GM21786 (cell line): ENCODE measurements at regions not wholly inside any gene's neighbourhood (a gene's known extent, or its start where the extent isn't known, plus 50 kb on each side); places are given as distances from the start of the nearest gene placed in this dataset.

Source experiments
- ATAC-seq: cut with Tn5 transposase; IDR thresholded peaks from one replicate; pipeline ENCODE4 v1.9.1; 2021; ENCODE audit not compliant: unreplicated experiment

- no peak for ATAC-seq
Observed at GRCh38 chrX:95029571-95029970, 1355.6 kb downstream of the FAM133A start.

- ATAC-seq = peak; percentile 71
Observed at GRCh38 chrX:95040104-95040503, 1366.1 kb downstream of the FAM133A start.

DNA sequence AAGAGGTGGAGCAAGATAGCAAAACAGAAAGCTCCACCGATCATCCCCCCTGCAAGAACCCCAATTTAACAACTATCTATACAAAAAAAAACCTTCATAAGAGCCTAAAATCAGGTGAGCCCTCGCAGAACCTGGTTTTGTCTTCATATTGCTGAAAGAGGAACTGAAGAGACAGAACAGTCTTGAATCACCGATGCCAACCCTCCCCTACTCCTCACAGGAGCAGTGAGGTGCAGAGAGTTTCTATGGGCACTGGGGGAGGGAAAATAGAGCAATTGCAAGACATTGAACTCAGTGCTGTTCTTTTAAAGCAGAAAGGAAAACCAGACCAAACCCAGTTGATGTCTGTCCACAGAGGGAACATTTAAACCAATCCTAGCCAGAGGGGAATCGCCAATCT lies 1370.3 kb downstream of the FAM133A start:
- peak; percentile 56 for ATAC-seq

DNA sequence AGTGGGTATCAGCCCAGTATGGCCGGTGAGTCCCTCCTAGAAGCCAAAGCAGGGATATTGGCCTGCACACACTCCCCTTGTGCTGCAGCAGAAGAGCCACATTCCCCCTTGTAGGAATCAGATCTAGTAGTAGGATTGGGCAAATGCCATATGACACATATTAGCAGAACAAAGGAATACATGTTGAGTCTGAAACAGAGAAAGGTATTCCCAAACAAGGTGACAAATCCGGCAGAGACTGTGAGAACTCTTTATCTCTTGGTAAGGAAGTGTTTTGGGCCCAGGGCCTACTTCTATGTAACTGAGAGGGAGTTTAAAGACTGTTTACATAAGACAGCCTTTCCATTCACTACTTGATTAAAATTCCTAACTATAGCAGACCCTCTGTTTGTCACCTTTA lies 1382.0 kb downstream of the FAM133A start:
- no peak for ATAC-seq

- ATAC-seq = no peak
Observed at GRCh38 chrX:95056901-95057300, 1382.9 kb downstream of the FAM133A start.

- ATAC-seq = no peak
Observed at GRCh38 chrX:95057341-95057740, 1383.3 kb downstream of the FAM133A start.

DNA sequence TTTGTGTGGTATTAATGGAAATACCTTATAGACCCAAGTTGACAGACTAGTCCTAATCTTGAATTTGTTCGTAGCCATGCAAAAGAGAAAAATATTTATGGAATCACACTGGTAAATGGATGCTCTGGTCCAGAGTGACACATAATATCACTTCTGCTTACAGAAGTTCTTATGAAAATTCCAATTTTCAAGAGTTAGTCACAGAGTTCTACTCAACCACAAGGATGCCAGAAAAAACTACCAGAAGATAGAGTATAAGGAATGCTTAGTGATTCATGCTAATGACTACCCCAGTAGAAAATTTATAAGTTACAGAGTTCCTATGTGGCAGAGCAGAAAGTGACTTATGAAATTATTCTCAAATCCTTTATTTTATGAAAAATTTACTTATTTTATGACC lies 1384.8 kb downstream of the FAM133A start:
- no peak for ATAC-seq

GRCh38 chrX:95059909-95060308 lies 1385.9 kb downstream of the FAM133A start:
- ATAC-seq = no peak

GRCh38 chrX:95063554-95063953 lies 1389.5 kb downstream of the FAM133A start:
- no peak for ATAC-seq

GRCh38 chrX:95065151-95065550 lies 1391.1 kb downstream of the FAM133A start:
- ATAC-seq = no peak

DNA sequence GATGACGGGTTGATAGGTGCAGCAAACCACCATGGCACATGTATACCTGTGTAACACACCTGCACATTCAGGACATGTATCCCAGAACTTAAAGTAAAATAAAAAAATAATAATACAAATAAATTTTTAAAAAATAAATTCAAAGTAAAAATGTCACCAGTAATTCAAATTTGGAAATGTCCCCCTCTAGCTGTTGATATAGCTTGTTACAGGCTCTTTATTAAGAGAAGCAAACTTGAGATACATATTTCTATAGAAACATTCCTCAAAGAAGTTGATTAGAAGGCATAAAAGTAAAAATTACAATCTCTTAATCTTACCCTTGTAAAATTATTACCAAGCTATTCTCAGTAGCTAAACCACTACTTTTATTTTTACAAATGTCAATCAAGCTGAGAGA lies 1397.0 kb downstream of the FAM133A start:
- ATAC-seq = no peak

GRCh38 chrX:95071621-95072020 lies 1397.6 kb downstream of the FAM133A start:
- ATAC-seq = no peak

GRCh38 chrX:95076449-95076848 lies 1402.4 kb downstream of the FAM133A start:
- no peak for ATAC-seq

GRCh38 chrX:95101851-95102390 lies 1427.9 kb downstream of the FAM133A start:
- no peak for ATAC-seq

DNA sequence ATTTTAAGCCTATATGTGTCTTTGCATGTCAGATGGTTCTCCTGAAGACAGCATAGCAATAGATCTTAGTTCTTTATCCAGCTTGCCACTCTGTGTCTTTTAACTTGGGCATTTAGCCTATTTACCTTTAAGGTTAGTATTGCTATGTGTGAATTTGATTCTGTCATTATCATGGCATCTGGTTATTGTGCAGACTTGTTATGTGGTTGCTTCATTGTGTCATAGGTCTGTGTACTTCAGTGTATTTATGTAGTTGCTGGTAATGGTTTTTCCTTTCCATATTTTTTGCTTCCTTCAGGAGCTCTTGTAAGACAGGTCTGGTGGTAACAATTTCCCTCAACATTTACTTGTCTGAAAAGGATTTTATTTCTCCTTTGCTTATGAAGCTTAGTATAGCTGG lies 1443.5 kb downstream of the FAM133A start:
- no peak for ATAC-seq

DNA sequence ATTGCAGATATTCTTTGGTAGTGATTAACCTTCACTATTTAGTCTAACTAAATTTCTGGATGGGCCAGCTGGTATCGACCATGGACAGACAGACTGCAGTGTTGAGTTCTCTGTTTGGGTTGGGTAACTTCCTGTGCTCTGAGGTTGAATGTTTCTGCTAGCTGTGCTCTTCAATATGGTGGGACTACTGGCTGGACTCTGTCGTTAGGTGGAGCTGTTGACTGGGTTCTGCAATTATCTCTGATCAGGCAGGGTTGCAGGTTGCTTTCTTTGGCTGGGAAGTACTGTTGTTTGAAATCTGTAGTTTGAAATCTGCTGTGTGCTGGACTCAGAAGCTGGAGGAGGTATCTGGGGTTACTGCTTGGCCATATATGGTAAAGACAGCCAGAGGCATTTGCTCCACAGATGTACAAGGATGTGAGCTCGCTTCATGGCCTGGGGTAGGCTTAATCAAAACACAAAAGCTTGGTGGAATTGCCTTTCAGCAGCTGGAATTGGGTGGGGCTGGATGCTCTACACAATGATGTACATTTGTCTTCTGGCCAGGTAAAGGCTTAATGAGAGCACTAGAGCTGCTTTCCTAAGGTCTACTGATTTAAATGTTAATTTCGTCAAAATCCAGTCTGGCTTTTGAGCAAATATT lies 1472.0 kb downstream of the FAM133A start:
- ATAC-seq = no peak

DNA sequence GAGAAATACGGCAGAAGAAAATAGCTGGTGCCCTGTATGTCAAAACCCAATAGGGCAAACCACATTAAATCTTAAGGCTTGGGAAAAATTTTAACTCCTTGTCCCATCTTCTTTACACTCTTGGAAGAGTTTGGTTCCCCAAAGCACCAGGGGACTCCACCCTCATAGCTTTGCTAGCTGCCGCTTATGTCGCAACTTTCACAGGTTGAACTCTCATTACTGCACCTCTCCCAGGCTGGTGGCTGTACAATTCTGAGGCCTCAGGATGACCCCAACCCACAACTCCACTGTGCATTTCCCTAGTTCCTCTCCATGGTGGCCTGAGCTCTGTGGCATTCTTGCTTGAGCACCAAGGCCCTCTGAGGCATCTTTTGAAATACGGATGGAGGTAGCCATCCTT lies 1478.8 kb downstream of the FAM133A start:
- no peak for ATAC-seq

- ATAC-seq = no peak
Observed at GRCh38 chrX:95156566-95156965, 1482.6 kb downstream of the FAM133A start.
